WTC11 (cell line): ENCODE measurements at regions not wholly inside any gene's neighbourhood (a gene's known extent, or its start where the extent isn't known, plus 50 kb on each side); places are given as distances from the start of the nearest gene placed in this dataset.

Source experiments
- HMGXB4 ChIP-seq: sonication (generic); formaldehyde crosslinking; IDR thresholded peaks from 2 replicates; pipeline ENCODE4 v1.8.1; 2023; ENCODE audit warnings: mild to moderate bottlenecking, moderate library complexity, missing genetic modification reagents
- ZSCAN18 ChIP-seq: fragments of 250-450 bp; sonication (Bioruptor Pico); IDR thresholded peaks from 2 replicates; pipeline ENCODE4 v2.1.2; 2022; ENCODE audit warnings: mild to moderate bottlenecking, moderate library complexity
- TF ChIP-seq, protein P1 (sequence below): sonication (generic); formaldehyde crosslinking; IDR thresholded peaks from 2 replicates; pipeline ENCODE4 v1.8.0; 2022; ENCODE audit warnings: mild to moderate bottlenecking, missing genetic modification reagents
- TF ChIP-seq, protein P2 (sequence below): fragments of 200-600 bp; IDR thresholded peaks from 2 replicates; pipeline ENCODE4 v1.8.0; 2022; ENCODE audit warnings: antibody characterized with exemption

DNA sequence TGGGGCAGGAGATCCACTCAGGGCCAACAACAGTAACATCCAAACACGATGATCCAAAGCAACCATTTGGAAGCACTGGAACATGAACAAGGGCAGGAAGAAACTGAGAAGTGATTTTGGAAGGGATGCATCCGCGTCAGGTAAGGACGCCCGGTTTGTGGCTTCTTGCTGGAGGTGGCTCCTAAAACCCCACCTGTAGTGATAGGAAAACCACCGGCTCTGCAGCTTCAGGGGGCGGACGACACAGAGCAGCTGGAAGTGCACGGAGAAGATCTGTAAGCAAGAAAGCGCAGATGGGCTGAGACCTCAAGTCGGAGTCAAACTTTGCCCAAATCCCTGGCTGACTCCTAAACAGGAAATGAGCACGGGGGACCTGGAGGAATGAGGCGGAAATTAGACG lies 1066.1 kb downstream of the BRD1 start:
- TF ChIP-seq, protein P1, sequence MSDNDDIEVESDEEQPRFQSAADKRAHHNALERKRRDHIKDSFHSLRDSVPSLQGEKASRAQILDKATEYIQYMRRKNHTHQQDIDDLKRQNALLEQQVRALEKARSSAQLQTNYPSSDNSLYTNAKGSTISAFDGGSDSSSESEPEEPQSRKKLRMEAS (CRISPR knock-in tag), result no peak
- TF ChIP-seq, protein P2, sequence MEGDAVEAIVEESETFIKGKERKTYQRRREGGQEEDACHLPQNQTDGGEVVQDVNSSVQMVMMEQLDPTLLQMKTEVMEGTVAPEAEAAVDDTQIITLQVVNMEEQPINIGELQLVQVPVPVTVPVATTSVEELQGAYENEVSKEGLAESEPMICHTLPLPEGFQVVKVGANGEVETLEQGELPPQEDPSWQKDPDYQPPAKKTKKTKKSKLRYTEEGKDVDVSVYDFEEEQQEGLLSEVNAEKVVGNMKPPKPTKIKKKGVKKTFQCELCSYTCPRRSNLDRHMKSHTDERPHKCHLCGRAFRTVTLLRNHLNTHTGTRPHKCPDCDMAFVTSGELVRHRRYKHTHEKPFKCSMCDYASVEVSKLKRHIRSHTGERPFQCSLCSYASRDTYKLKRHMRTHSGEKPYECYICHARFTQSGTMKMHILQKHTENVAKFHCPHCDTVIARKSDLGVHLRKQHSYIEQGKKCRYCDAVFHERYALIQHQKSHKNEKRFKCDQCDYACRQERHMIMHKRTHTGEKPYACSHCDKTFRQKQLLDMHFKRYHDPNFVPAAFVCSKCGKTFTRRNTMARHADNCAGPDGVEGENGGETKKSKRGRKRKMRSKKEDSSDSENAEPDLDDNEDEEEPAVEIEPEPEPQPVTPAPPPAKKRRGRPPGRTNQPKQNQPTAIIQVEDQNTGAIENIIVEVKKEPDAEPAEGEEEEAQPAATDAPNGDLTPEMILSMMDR, result no peak
- TF ChIP-seq HMGXB4 (CRISPR knock-in tag), result no peak
- TF ChIP-seq ZSCAN18 (CRISPR knock-in tag), result no peak
